ENCODE measurements at regions not wholly inside any gene's neighbourhood (a gene's known extent, or its start where the extent isn't known, plus 50 kb on each side); places are given as distances from the start of the nearest gene placed in this dataset.

GRCh38 chr2:186980117-186980442, 131.1 kb upstream of the ZSWIM2 start:
- TF ChIP-seq, protein P1, sequence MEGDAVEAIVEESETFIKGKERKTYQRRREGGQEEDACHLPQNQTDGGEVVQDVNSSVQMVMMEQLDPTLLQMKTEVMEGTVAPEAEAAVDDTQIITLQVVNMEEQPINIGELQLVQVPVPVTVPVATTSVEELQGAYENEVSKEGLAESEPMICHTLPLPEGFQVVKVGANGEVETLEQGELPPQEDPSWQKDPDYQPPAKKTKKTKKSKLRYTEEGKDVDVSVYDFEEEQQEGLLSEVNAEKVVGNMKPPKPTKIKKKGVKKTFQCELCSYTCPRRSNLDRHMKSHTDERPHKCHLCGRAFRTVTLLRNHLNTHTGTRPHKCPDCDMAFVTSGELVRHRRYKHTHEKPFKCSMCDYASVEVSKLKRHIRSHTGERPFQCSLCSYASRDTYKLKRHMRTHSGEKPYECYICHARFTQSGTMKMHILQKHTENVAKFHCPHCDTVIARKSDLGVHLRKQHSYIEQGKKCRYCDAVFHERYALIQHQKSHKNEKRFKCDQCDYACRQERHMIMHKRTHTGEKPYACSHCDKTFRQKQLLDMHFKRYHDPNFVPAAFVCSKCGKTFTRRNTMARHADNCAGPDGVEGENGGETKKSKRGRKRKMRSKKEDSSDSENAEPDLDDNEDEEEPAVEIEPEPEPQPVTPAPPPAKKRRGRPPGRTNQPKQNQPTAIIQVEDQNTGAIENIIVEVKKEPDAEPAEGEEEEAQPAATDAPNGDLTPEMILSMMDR (IDR thresholded peaks at IDR 0.05): no peak
- TF ChIP-seq ZFX (IDR thresholded peaks at IDR 0.05; ENCODE audit: borderline replicate concordance): no peak
